Thyroid gland (tissue), 4 donors: ENCODE measurements at regions not wholly inside any gene's neighbourhood (a gene's known extent, or its start where the extent isn't known, plus 50 kb on each side); places are given as distances from the start of the nearest gene placed in this dataset.
"Not testable (repeated sequence)": the region's sequence is repeated elsewhere in the genome, so short reads cannot be mapped to it uniquely, and the experiment has no call there.

Experiments
- DNase-seq, 2 donors: peaks; one replicate each; pipeline ENCODE4 v3.0.0-alpha.2; 2019
- H3K27ac ChIP-seq, 3 donors: fragments of 200-600 bp; sonication (generic); 1 replicate in 2 of 3; 2 replicates in 1 of 3; pipeline ENCODE4 v1.5.1; 2016 to 2019; ENCODE audit warnings: mild to moderate bottlenecking in 1 of 3, moderate library complexity in 1 of 3
- H3K27me3 ChIP-seq: fragments of 200-600 bp; sonication (generic); one replicate; pipeline ENCODE4 v1.5.1; 2019
- H3K36me3 ChIP-seq, 2 donors: fragments of 200-600 bp; sonication (generic); one replicate each; pipeline ENCODE4 v1.5.1; 2016 to 2019
- H3K4me1 ChIP-seq, 2 donors: fragments of 200-600 bp; sonication (generic); one replicate each; pipeline ENCODE4 v1.5.1; 2017 to 2019
- H3K4me3 ChIP-seq, 3 donors: fragments of 200-600 bp; sonication (generic); replicated peaks in 1 of 3; 1 replicate in 2 of 3; 2 replicates in 1 of 3; pipeline ENCODE4 v1.5.1; 2016; ENCODE audit warnings: mild to moderate bottlenecking in 1 of 3
- H3K9me3 ChIP-seq: fragments of 200-600 bp; sonication (generic); one replicate; pipeline ENCODE4 v1.5.1; 2017
- POLR2A ChIP-seq, 2 donors: fragments of 450-650 bp; IDR thresholded peaks; one replicate each; pipeline ENCODE4 v1.6.1; 2017; ENCODE audit warnings: antibody characterized with exemption in 2 of 2, mild to moderate bottlenecking in 2 of 2, moderate library complexity in 1 of 2
- WGBS, 2 donors: methylation state at CpG; one replicate each; pipeline ENCODE4 v1.1.5; 2017; 5-methylcytosine and 5-hydroxymethylcytosine counted together
- intact Hi-C: fragments of 100-400 bp; cut with DNase I; formaldehyde crosslinking; loops from one replicate; pipeline ENCODE4 v1.15.1; 2023
- TF ChIP-seq, protein P1 (sequence below), 6 experiments: fragments of 200-600 bp in 3 of 6; fragments of 450-650 bp in 3 of 6; sonication (generic) in 3 of 6; IDR thresholded peaks; one replicate each; pipeline ENCODE4 v1.5.1; 2016 to 2019; ENCODE audit warnings: antibody characterized with exemption in 6 of 6, mild to moderate bottlenecking in 2 of 6, inconsistent platforms in 1 of 6, moderate library complexity in 1 of 6

DNA sequence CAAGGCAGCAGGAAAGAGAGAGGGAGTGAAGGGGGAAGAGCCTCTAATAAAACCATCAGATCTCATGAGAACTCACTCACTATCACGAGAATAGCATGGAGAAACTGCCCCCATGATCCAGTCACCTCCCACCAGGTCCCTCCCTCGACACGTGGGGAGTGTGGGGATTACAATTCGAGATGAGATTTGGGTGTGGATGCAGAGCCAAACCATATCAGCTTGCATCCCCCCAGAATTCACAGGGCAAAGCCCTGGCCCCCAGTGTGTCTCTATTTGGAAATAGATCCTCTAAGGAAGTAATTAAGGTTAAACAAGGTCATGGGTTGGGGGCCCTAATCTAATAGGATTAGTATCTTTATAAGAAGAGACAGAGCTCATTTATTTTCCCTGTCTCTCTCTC lies 56.1 kb upstream of the TCL1A start:
- H3K4me1 ChIP-seq = no peaks in the 10 kb centered on the region
- no peak for DNase-seq
- no peak for TF ChIP-seq POLR2A (IDR thresholded peaks at IDR 0.05)
- H3K9me3 ChIP-seq = no peaks in the 10 kb centered on the region
- H3K4me3 ChIP-seq = no peak overlapping the region
- H3K27ac ChIP-seq = no peak overlapping the region
- intact Hi-C loops = loop anchor here (10.0 kb wide), 1 partner anchor 205 kb away; no protein-coding TSS in a partner anchor
- no peaks in the 10 kb centered on the region for H3K36me3 ChIP-seq
- H3K27me3 ChIP-seq = no peaks in the 10 kb centered on the region
- WGBS, 2 donors = 35 to 42% methylated on average over 4 of the region's 4 CpGs

GRCh38 chr14:95769431-95769830 lies 55.5 kb upstream of the TCL1A start:
- not testable (repeated sequence) for H3K9me3 ChIP-seq, H3K36me3 ChIP-seq, H3K27me3 ChIP-seq, H3K4me3 ChIP-seq, DNase-seq, H3K4me1 ChIP-seq, H3K27ac ChIP-seq
- intact Hi-C loops = loop anchor here (10.0 kb wide), 1 partner anchor 205 kb away; no protein-coding TSS in a partner anchor
- WGBS, 2 donors = 49 to 57% methylated on average over 5 of the region's 5 CpGs

DNA sequence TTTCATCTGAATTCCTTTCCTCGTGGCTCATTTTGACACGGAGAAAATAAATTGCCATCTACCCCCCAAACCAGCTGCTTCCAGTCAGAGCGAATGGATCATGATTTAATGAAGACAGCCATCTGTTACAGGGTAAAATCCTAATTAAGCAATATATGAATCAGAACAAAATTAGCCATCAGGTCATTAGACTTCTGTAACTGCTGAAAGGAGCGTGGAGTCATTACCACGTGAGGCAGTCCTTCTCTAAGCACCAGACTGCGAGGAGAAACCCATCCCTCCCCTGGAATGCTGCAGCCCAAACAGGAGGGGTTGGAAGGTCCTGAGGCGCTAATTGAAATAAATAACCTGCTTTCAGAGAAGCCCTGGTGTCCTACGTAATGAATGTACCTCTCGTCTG lies 51.1 kb upstream of the TCL1A start:
- Histone ChIP-seq H3K36me3 (no peaks in the 10 kb centered on the region), H3K27ac (no peak overlapping the region), H3K4me1 (no peaks in the 10 kb centered on the region), H3K27me3 (no peaks in the 10 kb centered on the region), H3K4me3 (no peak overlapping the region), H3K9me3 (no peaks in the 10 kb centered on the region)
- no peak for DNase-seq
- TF ChIP-seq POLR2A (IDR thresholded peaks at IDR 0.05) = no peak
- TF ChIP-seq, protein P1, sequence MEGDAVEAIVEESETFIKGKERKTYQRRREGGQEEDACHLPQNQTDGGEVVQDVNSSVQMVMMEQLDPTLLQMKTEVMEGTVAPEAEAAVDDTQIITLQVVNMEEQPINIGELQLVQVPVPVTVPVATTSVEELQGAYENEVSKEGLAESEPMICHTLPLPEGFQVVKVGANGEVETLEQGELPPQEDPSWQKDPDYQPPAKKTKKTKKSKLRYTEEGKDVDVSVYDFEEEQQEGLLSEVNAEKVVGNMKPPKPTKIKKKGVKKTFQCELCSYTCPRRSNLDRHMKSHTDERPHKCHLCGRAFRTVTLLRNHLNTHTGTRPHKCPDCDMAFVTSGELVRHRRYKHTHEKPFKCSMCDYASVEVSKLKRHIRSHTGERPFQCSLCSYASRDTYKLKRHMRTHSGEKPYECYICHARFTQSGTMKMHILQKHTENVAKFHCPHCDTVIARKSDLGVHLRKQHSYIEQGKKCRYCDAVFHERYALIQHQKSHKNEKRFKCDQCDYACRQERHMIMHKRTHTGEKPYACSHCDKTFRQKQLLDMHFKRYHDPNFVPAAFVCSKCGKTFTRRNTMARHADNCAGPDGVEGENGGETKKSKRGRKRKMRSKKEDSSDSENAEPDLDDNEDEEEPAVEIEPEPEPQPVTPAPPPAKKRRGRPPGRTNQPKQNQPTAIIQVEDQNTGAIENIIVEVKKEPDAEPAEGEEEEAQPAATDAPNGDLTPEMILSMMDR (IDR thresholded peaks at IDR 0.05) = no peak
- WGBS, 2 donors = 44 to 47% methylated on average over 9 of the region's 9 CpGs
- intact Hi-C loops = loop anchor here (10.0 kb wide), 1 partner anchor 200 kb away; no protein-coding TSS in a partner anchor

GRCh38 chr14:95763875-95764274 lies 50.0 kb upstream of the TCL1A start:
- no peaks in the 10 kb centered on the region for H3K36me3 ChIP-seq
- H3K9me3 ChIP-seq = no peaks in the 10 kb centered on the region
- no peaks in the 10 kb centered on the region for H3K27me3 ChIP-seq
- H3K4me3 ChIP-seq = no peak overlapping the region
- no peak for DNase-seq
- intact Hi-C loops = loop anchor here (10.0 kb wide), 1 partner anchor 199 kb away; no protein-coding TSS in a partner anchor
- TF ChIP-seq, protein P1 (IDR thresholded peaks at IDR 0.05) = no peak
- no peak for TF ChIP-seq POLR2A (IDR thresholded peaks at IDR 0.05)
- 94 to 95% methylated on average over 3 of the region's 3 CpGs for WGBS, 2 donors
- H3K27ac ChIP-seq = no peak overlapping the region
- no peaks in the 10 kb centered on the region for H3K4me1 ChIP-seq
